GM19240 (cell line): ENCODE measurements at regions not wholly inside any gene's neighbourhood (a gene's known extent, or its start where the extent isn't known, plus 50 kb on each side); places are given as distances from the start of the nearest gene placed in this dataset.

Source experiments
- DNase-seq: peaks from one replicate; pipeline ENCODE4 v3.0.0; 2011; ENCODE audit warnings: low spot score; ENCODE audit not compliant: insufficient read length

- DNase-seq: no peak
Measured at GRCh38 chr3:137202941-137203340, 245.2 kb downstream of the IL20RB start.

GRCh38 chr3:137204409-137204808 lies 246.6 kb downstream of the IL20RB start:
- no peak for DNase-seq

GRCh38 chr3:137205394-137206045 lies 247.7 kb downstream of the IL20RB start:
- no peak for DNase-seq

GRCh38 chr3:137207616-137208015 lies 249.8 kb downstream of the IL20RB start:
- DNase-seq: no peak

GRCh38 chr3:137217733-137218132 lies 259.9 kb downstream of the IL20RB start:
- DNase-seq: no peak

- no peak for DNase-seq
Measured at GRCh38 chr3:137219801-137220445, 262.1 kb downstream of the IL20RB start.

- no peak for DNase-seq
Measured at GRCh38 chr3:137222736-137223225, 265.0 kb downstream of the IL20RB start.

GRCh38 chr3:137224464-137224863 lies 266.7 kb downstream of the IL20RB start:
- DNase-seq: no peak

GRCh38 chr3:137242836-137243400 lies 285.1 kb downstream of the IL20RB start:
- no peak for DNase-seq

- DNase-seq: no peak
Measured at GRCh38 chr3:137246491-137246890, 288.7 kb downstream of the IL20RB start.

- no peak for DNase-seq
Measured at GRCh38 chr3:137249311-137249940, 291.6 kb downstream of the IL20RB start.

GRCh38 chr3:137259089-137259488 lies 301.3 kb downstream of the IL20RB start:
- no peak for DNase-seq

- no peak for DNase-seq
Measured at GRCh38 chr3:137259701-137260100, 301.9 kb downstream of the IL20RB start.

- no peak for DNase-seq
Measured at GRCh38 chr3:137264071-137264820, 306.5 kb downstream of the IL20RB start.

- no peak for DNase-seq
Measured at GRCh38 chr3:137264843-137265330, 307.1 kb downstream of the IL20RB start.

- no peak for DNase-seq
Measured at GRCh38 chr3:137282871-137283270, 325.1 kb downstream of the IL20RB start.

GRCh38 chr3:137285924-137286323 lies 328.1 kb downstream of the IL20RB start:
- no peak for DNase-seq

- no peak for DNase-seq
Measured at GRCh38 chr3:137293086-137293485, 335.3 kb downstream of the IL20RB start.

- no peak for DNase-seq
Measured at GRCh38 chr3:137294139-137294538, 336.4 kb downstream of the IL20RB start.

- no peak for DNase-seq
Measured at GRCh38 chr3:137294839-137295238, 337.1 kb downstream of the IL20RB start.

- no peak for DNase-seq
Measured at GRCh38 chr3:137295336-137295735, 337.6 kb downstream of the IL20RB start.
